CD4-positive, alpha-beta T cell treated with Interleukin-15 for 1 hour (primary cell): ENCODE measurements at regions not wholly inside any gene's neighbourhood (a gene's known extent, or its start where the extent isn't known, plus 50 kb on each side); places are given as distances from the start of the nearest gene placed in this dataset.

Experiments used
- DNase-seq: peaks from one replicate; pipeline ENCODE4 v3.0.0-alpha.2; 2020

- no peak for DNase-seq
Observed at GRCh38 chr14:49527221-49527620, 59.0 kb downstream of the RPS29 start.

- no peak for DNase-seq
Observed at GRCh38 chr14:49526101-49526500, 60.1 kb downstream of the RPS29 start.

- no peak for DNase-seq
Observed at GRCh38 chr14:49516286-49516685, 69.9 kb downstream of the RPS29 start.

- DNase-seq = no peak
Observed at GRCh38 chr14:49512571-49512970, 73.6 kb downstream of the RPS29 start.

GRCh38 chr14:49512147-49512551 is 74.0 kb downstream of the RPS29 start:
- no peak for DNase-seq

- DNase-seq = no peak
Observed at GRCh38 chr14:49508124-49508523, 78.1 kb downstream of the RPS29 start.

GRCh38 chr14:49506650-49507049 is 79.5 kb downstream of the RPS29 start:
- no peak for DNase-seq

GRCh38 chr14:49505041-49505766 is 81.0 kb downstream of the RPS29 start:
- DNase-seq = no peak

- DNase-seq = no peak
Observed at GRCh38 chr14:49497725-49498348, 88.3 kb downstream of the RPS29 start.

- no peak for DNase-seq
Observed at GRCh38 chr14:49497267-49497666, 88.9 kb downstream of the RPS29 start.

GRCh38 chr14:49494836-49495235 is 91.3 kb downstream of the RPS29 start:
- no peak for DNase-seq

GRCh38 chr14:49493557-49493956 is 92.6 kb downstream of the RPS29 start:
- DNase-seq = no peak

- DNase-seq = no peak
Observed at GRCh38 chr14:49492151-49492550, 94.0 kb downstream of the RPS29 start.

- DNase-seq = no peak
Observed at GRCh38 chr14:49489341-49489740, 96.8 kb downstream of the RPS29 start.

- DNase-seq = no peak
Observed at GRCh38 chr14:49487238-49487637, 98.9 kb downstream of the RPS29 start.

GRCh38 chr14:49485290-49485689 is 100.9 kb downstream of the RPS29 start:
- DNase-seq = no peak

- DNase-seq = no peak
Observed at GRCh38 chr14:49484180-49484579, 102.0 kb downstream of the RPS29 start.

- no peak for DNase-seq
Observed at GRCh38 chr14:49483268-49483667, 102.9 kb downstream of the RPS29 start.

GRCh38 chr14:49480979-49481498 is 105.1 kb downstream of the RPS29 start:
- no peak for DNase-seq

- DNase-seq = no peak
Observed at GRCh38 chr14:49480053-49480760, 106.0 kb downstream of the RPS29 start.

- DNase-seq = no peak
Observed at GRCh38 chr14:49479432-49479831, 106.7 kb downstream of the RPS29 start.

- DNase-seq = no peak
Observed at GRCh38 chr14:49478784-49479183, 107.4 kb downstream of the RPS29 start.

- DNase-seq = no peak
Observed at GRCh38 chr14:49467091-49467490, 119.1 kb downstream of the RPS29 start.

- DNase-seq = no peak
Observed at GRCh38 chr14:49464885-49465284, 121.3 kb downstream of the RPS29 start.
